Stimulated activated naive B cell treated with anti-CD40 and anti-IgM and Interleukin-4, amounts not matched to agents 10 μg/mL and 1 μg/mL and 100 μg/mL, for 72 hours (primary cell): ENCODE measurements at regions not wholly inside any gene's neighbourhood (a gene's known extent, or its start where the extent isn't known, plus 50 kb on each side); places are given as distances from the start of the nearest gene placed in this dataset.

Experiments used
- ATAC-seq, 2 donors: fragments of 150-1000 bp; cut with Tn5 transposase; replicated peaks; 2 replicates each; pipeline ENCODE4 v1.10.0; 2021; ENCODE audit warnings: moderate library complexity in 1 of 2
- DNase-seq: peaks from one replicate; pipeline ENCODE4 v3.0.0; 2021
- H3K27ac Mint-ChIP-seq: one replicate; pipeline ENCODE4 v1.8.0; 2022; ENCODE audit warnings: mild to moderate bottlenecking, mixed read lengths
- H3K27me3 Mint-ChIP-seq, 2 donors: one replicate each; pipeline ENCODE4 v1.8.0; 2022; ENCODE audit warnings: mixed read lengths in 2 of 2
- H3K36me3 Mint-ChIP-seq, 2 donors: one replicate each; pipeline ENCODE4 v1.8.0; 2022; ENCODE audit warnings: mixed read lengths in 2 of 2, mild to moderate bottlenecking in 1 of 2
- H3K4me1 Mint-ChIP-seq, 2 donors: one replicate each; pipeline ENCODE4 v1.8.0; 2022; ENCODE audit warnings: mixed read lengths in 2 of 2, mild to moderate bottlenecking in 1 of 2
- H3K4me3 Mint-ChIP-seq, 2 donors: one replicate each; pipeline ENCODE4 v1.8.0; 2022; ENCODE audit warnings: mild to moderate bottlenecking in 2 of 2, mixed read lengths in 2 of 2, moderate library complexity in 1 of 2
- H3K9me3 Mint-ChIP-seq, 2 donors: one replicate each; pipeline ENCODE4 v1.8.0; 2022; ENCODE audit warnings: mixed read lengths in 2 of 2, mild to moderate bottlenecking in 1 of 2

DNA sequence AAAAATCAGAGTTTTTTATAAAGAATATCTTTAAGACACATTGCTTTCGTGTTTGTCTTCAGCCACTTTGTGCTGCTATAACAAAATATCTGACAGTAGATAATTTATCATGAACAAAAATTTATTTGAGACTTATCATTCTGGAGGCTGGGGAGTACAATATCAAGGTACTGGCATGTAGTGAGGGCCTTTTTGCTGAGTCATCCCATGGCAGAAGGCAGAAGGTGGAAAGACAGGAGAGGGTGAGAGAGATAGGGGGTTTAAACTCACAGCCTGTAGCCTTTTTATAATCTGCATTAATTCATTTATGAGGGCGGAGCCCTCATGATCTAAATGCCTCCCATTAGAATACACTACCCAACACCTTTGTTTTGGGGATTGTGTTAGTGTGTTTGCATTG is 431.2 kb upstream of the FAM47C start:
- no peaks in the 10 kb centered on the region for H3K4me1 Mint-ChIP-seq
- H3K36me3 Mint-ChIP-seq, result no peaks in the 10 kb centered on the region
- peaks cover 0 to 2% of the 10 kb centered on the region in 2 donors for H3K9me3 Mint-ChIP-seq
- no peaks in the 10 kb centered on the region for H3K27me3 Mint-ChIP-seq
- H3K27ac Mint-ChIP-seq, result no peak overlapping the region
- no peak for DNase-seq
- H3K4me3 Mint-ChIP-seq, result no peak overlapping the region
- no peak for ATAC-seq

GRCh38 chrX:36581030-36581429 is 427.1 kb upstream of the FAM47C start:
- H3K9me3 Mint-ChIP-seq, result peaks cover 0 to 2% of the 10 kb centered on the region in 2 donors
- no peaks in the 10 kb centered on the region for H3K36me3 Mint-ChIP-seq
- H3K4me3 Mint-ChIP-seq, result no peak overlapping the region
- ATAC-seq (no peak), DNase-seq (no peak)
- H3K27ac Mint-ChIP-seq, result no peak overlapping the region
- no peaks in the 10 kb centered on the region for H3K27me3 Mint-ChIP-seq
- no peaks in the 10 kb centered on the region for H3K4me1 Mint-ChIP-seq

DNA sequence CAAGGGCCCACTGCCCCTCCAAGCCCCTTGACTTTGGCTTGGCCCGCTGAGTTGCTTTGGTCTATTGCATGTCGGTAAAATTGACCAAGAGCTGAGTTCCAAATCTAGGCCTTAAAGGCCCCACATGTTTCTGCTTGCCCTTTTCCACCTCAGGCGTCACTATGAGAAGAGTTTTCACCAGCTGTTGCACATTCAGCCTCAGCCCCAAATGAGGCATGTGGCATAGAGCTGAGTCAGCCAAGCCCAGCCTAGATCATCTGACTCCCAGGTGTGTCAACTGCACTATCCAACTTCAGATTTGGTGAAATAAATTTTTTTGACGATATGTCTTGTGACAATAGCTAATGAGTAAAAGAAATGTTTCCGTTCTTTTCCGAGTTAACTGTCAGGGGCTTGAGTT is 424.5 kb upstream of the FAM47C start:
- ATAC-seq (no peak), DNase-seq (no peak)
- no peak overlapping the region for H3K4me3 Mint-ChIP-seq
- no peaks in the 10 kb centered on the region for H3K27me3 Mint-ChIP-seq
- no peak overlapping the region for H3K27ac Mint-ChIP-seq
- no peaks in the 10 kb centered on the region for H3K36me3 Mint-ChIP-seq
- H3K4me1 Mint-ChIP-seq, result no peaks in the 10 kb centered on the region
- no peaks in the 10 kb centered on the region for H3K9me3 Mint-ChIP-seq

DNA sequence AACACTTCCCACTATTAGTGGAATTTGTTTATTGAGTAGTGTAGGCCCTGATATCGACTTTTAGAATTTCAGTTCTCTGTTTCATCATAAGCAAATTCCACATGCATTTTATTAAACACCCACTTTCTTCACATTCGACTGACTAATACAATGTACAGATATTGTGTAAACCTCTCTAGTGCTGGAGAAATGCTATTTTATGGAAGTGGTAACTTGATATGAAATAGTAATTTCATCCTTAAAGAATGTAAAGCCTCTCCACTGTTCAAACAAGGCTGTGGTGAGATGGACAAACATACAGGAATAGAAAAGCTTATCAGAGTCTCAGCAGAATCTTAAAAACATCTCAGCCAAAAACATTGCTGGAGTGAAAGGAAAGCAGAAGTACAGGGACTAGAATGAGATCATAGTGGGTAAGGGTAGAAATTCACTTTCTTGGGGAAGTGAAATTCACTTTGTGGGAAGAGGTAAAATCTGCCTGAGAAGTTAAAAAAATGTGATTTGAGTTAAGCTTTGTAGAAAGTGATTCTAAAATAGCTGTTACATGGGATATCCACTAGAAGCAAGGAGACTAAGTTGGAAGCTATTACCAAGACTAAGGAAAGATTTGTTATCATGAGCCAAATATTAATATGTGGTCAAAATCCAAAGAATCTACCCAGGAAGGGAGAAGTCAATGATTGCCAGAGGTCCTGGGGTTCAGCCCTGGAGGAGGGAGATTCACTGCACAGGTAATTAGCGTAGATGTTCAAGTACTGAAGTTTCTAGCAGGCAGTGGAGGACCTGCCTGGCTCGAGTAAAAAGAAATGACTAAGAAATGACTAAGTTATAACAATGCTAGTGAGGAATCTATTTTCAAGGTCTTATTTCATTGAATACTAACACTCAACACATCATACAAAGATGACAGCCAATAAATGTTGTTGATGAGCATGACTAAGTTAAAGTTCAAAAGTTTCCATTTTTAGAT is 398.3 kb upstream of the FAM47C start:
- no peaks in the 10 kb centered on the region for H3K9me3 Mint-ChIP-seq
- no peak for DNase-seq
- H3K27me3 Mint-ChIP-seq, result no peaks in the 10 kb centered on the region
- H3K27ac Mint-ChIP-seq, result no peak overlapping the region
- H3K4me3 Mint-ChIP-seq, result no peak overlapping the region
- no peaks in the 10 kb centered on the region for H3K36me3 Mint-ChIP-seq
- H3K4me1 Mint-ChIP-seq, result no peaks in the 10 kb centered on the region
- no peak for ATAC-seq

DNA sequence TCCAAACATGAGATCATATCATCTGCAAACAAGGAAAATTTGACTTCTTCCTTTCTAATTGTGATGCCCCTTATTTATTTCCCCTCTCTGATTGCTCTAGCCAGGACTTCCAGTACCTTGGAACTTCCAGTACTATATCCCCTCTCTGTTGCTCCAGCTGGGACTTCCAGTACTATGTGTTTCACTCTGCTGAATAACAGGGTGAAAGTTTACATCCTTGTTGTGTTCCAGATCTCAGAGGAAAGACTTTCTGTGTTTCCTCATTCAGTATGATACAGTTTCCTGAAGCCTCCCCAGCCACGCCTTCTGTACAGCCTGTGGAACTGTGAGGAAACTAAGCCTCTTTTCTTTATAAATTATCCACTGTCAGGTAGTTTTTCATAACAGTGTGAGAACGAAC is 381.3 kb upstream of the FAM47C start:
- H3K4me3 Mint-ChIP-seq, result no peak overlapping the region
- H3K27ac Mint-ChIP-seq, result no peak overlapping the region
- peaks cover 0 to 5% of the 10 kb centered on the region in 2 donors for H3K27me3 Mint-ChIP-seq
- H3K9me3 Mint-ChIP-seq, result peaks cover 0 to 8% of the 10 kb centered on the region in 2 donors
- H3K4me1 Mint-ChIP-seq, result no peaks in the 10 kb centered on the region
- ATAC-seq (no peak), DNase-seq (no peak)
- no peaks in the 10 kb centered on the region for H3K36me3 Mint-ChIP-seq

- Mint-ChIP-seq H3K27ac (no peak overlapping the region), H3K9me3 (no peaks in the 10 kb centered on the region), H3K36me3 (no peaks in the 10 kb centered on the region), H3K4me3 (no peak overlapping the region), H3K4me1 (no peaks in the 10 kb centered on the region), H3K27me3 (no peaks in the 10 kb centered on the region)
- no peak for DNase-seq
- no peak for ATAC-seq
These were observed 367.9 kb upstream of the FAM47C start for GRCh38 chrX:36640232-36640631.

GRCh38 chrX:36642052-36642451 is 366.1 kb upstream of the FAM47C start:
- no peak for ATAC-seq
- Mint-ChIP-seq H3K4me1 (no peaks in the 10 kb centered on the region), H3K27ac (no peak overlapping the region), H3K36me3 (no peaks in the 10 kb centered on the region), H3K27me3 (no peaks in the 10 kb centered on the region), H3K4me3 (no peak overlapping the region), H3K9me3 (no peaks in the 10 kb centered on the region)
- no peak for DNase-seq

- no peak for DNase-seq
- H3K27me3 Mint-ChIP-seq, result no peaks in the 10 kb centered on the region
- no peak overlapping the region for H3K27ac Mint-ChIP-seq
- H3K9me3 Mint-ChIP-seq, result no peaks in the 10 kb centered on the region
- no peaks in the 10 kb centered on the region for H3K4me1 Mint-ChIP-seq
- no peak for ATAC-seq
- H3K36me3 Mint-ChIP-seq, result no peaks in the 10 kb centered on the region
- no peak overlapping the region for H3K4me3 Mint-ChIP-seq
These were observed 357.5 kb upstream of the FAM47C start for GRCh38 chrX:36650622-36651021.

GRCh38 chrX:36683507-36683906 is 324.7 kb upstream of the FAM47C start:
- Mint-ChIP-seq H3K9me3 (no peaks in the 10 kb centered on the region), H3K27ac (no peak overlapping the region), H3K27me3 (no peaks in the 10 kb centered on the region), H3K4me3 (no peak overlapping the region), H3K4me1 (no peaks in the 10 kb centered on the region), H3K36me3 (no peaks in the 10 kb centered on the region)
- DNase-seq (no peak), ATAC-seq (no peak)

DNA sequence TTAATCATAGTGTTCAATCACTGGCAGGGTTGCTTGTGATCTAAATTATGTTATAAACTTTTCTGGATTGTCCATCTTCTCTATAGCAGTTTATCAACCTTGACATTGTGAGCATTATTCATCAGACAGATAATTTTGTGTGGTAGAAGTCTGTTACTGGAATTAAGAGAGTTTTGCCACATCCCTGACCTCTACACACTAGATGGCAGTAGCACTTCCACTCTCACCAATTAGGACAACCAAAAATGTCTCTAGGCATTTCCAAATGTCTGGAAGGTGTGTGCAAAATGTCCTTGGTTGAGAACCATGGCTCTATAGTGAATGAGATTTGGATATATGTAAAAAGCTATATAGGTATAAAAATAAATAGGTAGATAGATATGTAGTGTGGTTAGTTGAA is 324.1 kb upstream of the FAM47C start:
- H3K36me3 Mint-ChIP-seq, result no peaks in the 10 kb centered on the region
- no peaks in the 10 kb centered on the region for H3K4me1 Mint-ChIP-seq
- H3K27ac Mint-ChIP-seq, result no peak overlapping the region
- ATAC-seq (no peak), DNase-seq (no peak)
- H3K27me3 Mint-ChIP-seq, result no peaks in the 10 kb centered on the region
- H3K4me3 Mint-ChIP-seq, result no peak overlapping the region
- no peaks in the 10 kb centered on the region for H3K9me3 Mint-ChIP-seq

- Mint-ChIP-seq H3K4me1 (no peaks in the 10 kb centered on the region), H3K9me3 (peaks cover 2 to 6% of the 10 kb centered on the region in 2 donors), H3K4me3 (no peak overlapping the region), H3K36me3 (no peaks in the 10 kb centered on the region), H3K27me3 (no peaks in the 10 kb centered on the region), H3K27ac (no peak overlapping the region)
- DNase-seq, result no peak
- ATAC-seq, result no peak
These were observed 286.2 kb upstream of the FAM47C start for GRCh38 chrX:36721990-36722389.

GRCh38 chrX:36753602-36754001 is 254.6 kb upstream of the FAM47C start:
- H3K9me3 Mint-ChIP-seq, result peaks cover 3 to 6% of the 10 kb centered on the region in 2 donors
- H3K4me3 Mint-ChIP-seq, result no peak overlapping the region
- H3K4me1 Mint-ChIP-seq, result no peaks in the 10 kb centered on the region
- no peak for DNase-seq
- no peaks in the 10 kb centered on the region for H3K36me3 Mint-ChIP-seq
- no peaks in the 10 kb centered on the region for H3K27me3 Mint-ChIP-seq
- no peak overlapping the region for H3K27ac Mint-ChIP-seq
- no peak for ATAC-seq

GRCh38 chrX:36787752-36788151 is 220.4 kb upstream of the FAM47C start:
- no peaks in the 10 kb centered on the region for H3K27me3 Mint-ChIP-seq
- H3K36me3 Mint-ChIP-seq, result no peaks in the 10 kb centered on the region
- DNase-seq, result no peak
- H3K9me3 Mint-ChIP-seq, result peaks cover 0 to 4% of the 10 kb centered on the region in 2 donors
- H3K4me3 Mint-ChIP-seq, result no peak overlapping the region
- ATAC-seq, result no peak
- no peak overlapping the region for H3K27ac Mint-ChIP-seq
- no peaks in the 10 kb centered on the region for H3K4me1 Mint-ChIP-seq

- DNase-seq (no peak), ATAC-seq (no peak)
- Mint-ChIP-seq H3K9me3 (no peaks in the 10 kb centered on the region), H3K4me3 (no peak overlapping the region), H3K27me3 (no peaks in the 10 kb centered on the region), H3K27ac (no peak overlapping the region), H3K36me3 (no peaks in the 10 kb centered on the region), H3K4me1 (no peaks in the 10 kb centered on the region)
These were observed 205.0 kb upstream of the FAM47C start for GRCh38 chrX:36803151-36803550.

- no peaks in the 10 kb centered on the region for H3K9me3 Mint-ChIP-seq
- ATAC-seq (no peak), DNase-seq (no peak)
- H3K4me1 Mint-ChIP-seq, result no peaks in the 10 kb centered on the region
- H3K27me3 Mint-ChIP-seq, result no peaks in the 10 kb centered on the region
- no peak overlapping the region for H3K4me3 Mint-ChIP-seq
- no peaks in the 10 kb centered on the region for H3K36me3 Mint-ChIP-seq
- H3K27ac Mint-ChIP-seq, result no peak overlapping the region
These were observed 204.1 kb upstream of the FAM47C start for GRCh38 chrX:36804066-36804465.
